Lower lobe of right lung (tissue), 2 donors: ENCODE measurements at regions not wholly inside any gene's neighbourhood (a gene's known extent, or its start where the extent isn't known, plus 50 kb on each side); places are given as distances from the start of the nearest gene placed in this dataset.

Experiments
- ATAC-seq, 2 donors: fragments of 200-7000 bp; cut with Tn5 transposase; one replicate each; pipeline ENCODE4 v1.9.1; 2020 to 2022; ENCODE audit warnings: mild to moderate bottlenecking in 2 of 2, moderate library complexity in 2 of 2
- DNase-seq: peaks from one replicate; pipeline ENCODE4 v3.0.0-alpha.2; 2020
- H3K27ac ChIP-seq: fragments of 200-600 bp; one replicate; pipeline ENCODE4 v1.8.0; 2022
- H3K27me3 ChIP-seq: fragments of 200-600 bp; one replicate; pipeline ENCODE4 v1.8.0; 2022; ENCODE audit warnings: low read depth
- H3K36me3 ChIP-seq: fragments of 200-600 bp; one replicate; pipeline ENCODE4 v1.8.0; 2022; ENCODE audit warnings: mild to moderate bottlenecking
- H3K4me1 ChIP-seq: fragments of 200-600 bp; one replicate; pipeline ENCODE4 v1.8.0; 2022
- H3K4me3 ChIP-seq: fragments of 200-600 bp; one replicate; pipeline ENCODE4 v1.8.0; 2022; ENCODE audit warnings: mild to moderate bottlenecking
- H3K9me3 ChIP-seq: fragments of 200-600 bp; one replicate; pipeline ENCODE4 v1.8.0; 2022
- CTCF ChIP-seq: fragments of 200-600 bp; IDR thresholded peaks from one replicate; pipeline ENCODE4 v1.8.0; 2022; ENCODE audit warnings: antibody characterized with exemption, mild to moderate bottlenecking
- intact Hi-C: fragments of 100-400 bp; cut with DNase I; formaldehyde crosslinking; loops from one replicate; pipeline ENCODE4 v1.11.0; 2022
- donor health status: DM: no; HTN: yes; CAD: no; lungs with severe emphysema.

GRCh38 chr20:53891306-53891894, 179.0 kb downstream of the BCAS1 start:
- Histone ChIP-seq H3K27me3 (no peaks in the 10 kb centered on the region), H3K27ac (no peak overlapping the region), H3K36me3 (no peaks in the 10 kb centered on the region), H3K9me3 (no peaks in the 10 kb centered on the region), H3K4me3 (no peak overlapping the region), H3K4me1 (peaks cover 4% of the 10 kb centered on the region)
- intact Hi-C loops, result no loop called here
- no peak for DNase-seq
- TF ChIP-seq CTCF, result no peak
- ATAC-seq, result no peak

GRCh38 chr20:53890443-53891305, 179.7 kb downstream of the BCAS1 start:
- no peak overlapping the region for H3K4me3 ChIP-seq
- H3K27ac ChIP-seq, result no peak overlapping the region
- H3K9me3 ChIP-seq, result no peaks in the 10 kb centered on the region
- no peaks in the 10 kb centered on the region for H3K36me3 ChIP-seq
- no peak for ATAC-seq
- H3K27me3 ChIP-seq, result no peaks in the 10 kb centered on the region
- intact Hi-C loops, result no loop called here
- DNase-seq, result no peak
- TF ChIP-seq CTCF, result no peak
- peaks cover 4% of the 10 kb centered on the region for H3K4me1 ChIP-seq

- Histone ChIP-seq H3K27me3 (no peaks in the 10 kb centered on the region), H3K4me1 (peaks cover 4% of the 10 kb centered on the region), H3K4me3 (no peak overlapping the region), H3K9me3 (no peaks in the 10 kb centered on the region), H3K27ac (no peak overlapping the region), H3K36me3 (no peaks in the 10 kb centered on the region)
- intact Hi-C loops, result no loop called here
- ATAC-seq, result no peak
- TF ChIP-seq CTCF, result no peak
- no peak for DNase-seq
Observed at GRCh38 chr20:53889411-53890148, 180.8 kb downstream of the BCAS1 start.

GRCh38 chr20:53888951-53889350, 181.4 kb downstream of the BCAS1 start:
- ATAC-seq (no peak), DNase-seq (no peak)
- H3K4me1 ChIP-seq, result peaks cover 4% of the 10 kb centered on the region
- no peaks in the 10 kb centered on the region for H3K36me3 ChIP-seq
- TF ChIP-seq CTCF, result no peak
- no peaks in the 10 kb centered on the region for H3K27me3 ChIP-seq
- no peak overlapping the region for H3K4me3 ChIP-seq
- intact Hi-C loops, result no loop called here
- no peaks in the 10 kb centered on the region for H3K9me3 ChIP-seq
- no peak overlapping the region for H3K27ac ChIP-seq

GRCh38 chr20:53888510-53888909, 181.9 kb downstream of the BCAS1 start:
- Histone ChIP-seq H3K4me1 (peaks cover 4% of the 10 kb centered on the region), H3K27ac (no peak overlapping the region), H3K27me3 (no peaks in the 10 kb centered on the region), H3K9me3 (no peaks in the 10 kb centered on the region), H3K36me3 (no peaks in the 10 kb centered on the region), H3K4me3 (no peak overlapping the region)
- ATAC-seq, result no peak
- intact Hi-C loops, result no loop called here
- no peak for DNase-seq
- TF ChIP-seq CTCF, result no peak
